ENCODE measurements at regions not wholly inside any gene's neighbourhood (a gene's known extent, or its start where the extent isn't known, plus 50 kb on each side); places are given as distances from the start of the nearest gene placed in this dataset.
"Not testable (repeated sequence)": the region's sequence is repeated elsewhere in the genome, so short reads cannot be mapped to it uniquely, and the experiment has no call there.

DNA sequence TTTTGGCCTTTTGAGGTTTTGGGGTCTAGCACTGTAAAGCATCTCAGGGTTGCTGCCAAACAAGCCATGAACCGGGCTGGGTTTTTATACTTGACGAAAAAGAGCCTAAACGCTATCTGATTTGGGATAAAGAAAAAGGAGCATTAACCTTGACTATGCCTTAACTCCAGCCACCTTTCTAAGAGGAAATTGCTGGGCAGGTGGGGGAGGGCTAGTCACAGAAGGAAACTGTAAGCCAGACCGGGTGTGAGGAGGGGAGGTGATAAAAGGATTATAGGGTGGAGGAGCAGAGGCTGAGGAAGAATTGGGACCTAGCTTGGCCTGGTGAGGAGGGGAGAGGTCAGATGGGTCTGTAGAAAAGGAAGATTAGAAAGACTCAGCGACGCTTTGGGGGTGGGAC lies 335.2 kb upstream of the HTR1E start:
- not testable (repeated sequence) for DNase-seq

DNA sequence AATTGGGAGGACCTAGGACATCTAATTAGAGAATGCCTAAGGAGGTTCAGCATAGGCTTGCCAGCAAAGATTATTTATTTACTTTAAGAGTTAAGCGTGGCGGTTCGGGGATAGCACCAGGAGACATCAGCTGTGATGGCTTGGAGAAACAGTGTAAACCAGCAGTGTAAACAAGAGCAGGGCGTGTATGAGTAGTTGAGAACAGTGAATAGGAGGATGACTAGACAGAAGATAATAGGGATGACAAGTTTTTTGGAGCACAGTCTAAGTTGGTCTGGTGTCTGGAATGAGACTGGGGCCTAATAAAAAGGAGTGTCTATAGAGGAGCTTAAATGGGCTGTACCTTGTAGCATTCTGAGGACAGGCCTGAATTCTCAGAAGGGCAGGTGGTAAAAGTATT lies 338.4 kb upstream of the HTR1E start:
- DNase-seq, result not testable (repeated sequence)

DNA sequence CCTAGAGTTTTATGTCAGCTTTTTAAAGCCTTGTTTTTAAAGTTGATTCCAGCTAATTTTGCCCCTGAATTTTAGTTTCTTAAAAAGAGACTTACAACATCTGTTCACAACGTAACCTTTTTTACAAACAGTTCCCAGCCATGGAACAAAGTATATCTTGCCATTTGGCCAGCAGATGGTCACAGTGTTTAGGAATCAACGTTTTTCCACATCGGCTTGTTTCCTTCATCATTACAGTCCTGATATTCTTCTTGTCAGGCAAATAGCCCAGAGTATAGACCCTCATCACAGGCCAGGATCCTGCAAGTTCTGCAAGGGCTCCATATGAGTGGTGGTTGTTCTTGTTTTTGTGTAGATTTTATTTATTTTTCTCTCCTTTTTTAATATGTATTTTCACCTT lies 341.7 kb upstream of the HTR1E start:
- no peak for DNase-seq

DNA sequence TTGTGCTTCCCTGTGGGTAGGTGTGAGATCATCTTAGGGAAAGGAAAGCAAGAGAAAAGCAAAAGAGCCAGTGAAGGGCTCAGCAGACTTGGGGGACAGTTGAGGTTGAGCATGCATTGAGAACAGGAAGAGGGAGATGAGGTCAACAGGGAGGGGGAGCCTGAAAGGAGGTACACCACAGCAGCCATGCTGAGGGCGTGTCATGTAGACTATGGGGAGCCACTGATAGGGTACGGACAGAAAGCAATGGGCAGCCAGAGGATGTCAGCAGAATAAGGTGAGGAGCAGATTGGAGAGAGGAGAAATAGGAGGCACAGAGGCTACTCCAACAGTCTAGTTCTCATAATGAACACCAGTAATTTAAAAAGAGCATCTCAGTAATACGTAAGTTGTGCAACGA lies 351.1 kb upstream of the HTR1E start:
- no peak for DNase-seq

DNA sequence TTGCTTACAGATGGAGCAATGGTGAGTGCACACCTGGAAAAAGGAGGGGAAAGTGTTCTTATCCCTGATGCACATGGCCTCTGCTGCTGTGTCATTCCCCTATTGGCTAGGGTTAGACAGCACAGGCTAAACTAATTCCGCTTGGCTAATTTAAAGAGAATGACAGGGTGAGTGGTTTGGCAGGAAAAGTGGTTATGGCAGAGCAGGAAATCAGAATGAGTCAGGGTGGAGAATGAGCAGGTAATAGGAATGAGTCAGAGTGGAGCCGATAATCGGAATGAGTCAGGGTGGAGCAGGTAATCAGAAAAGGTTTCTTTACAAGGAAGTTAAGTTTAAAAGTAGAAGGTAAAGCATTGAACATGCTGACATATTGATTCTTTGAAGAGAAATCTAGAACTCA lies 355.5 kb upstream of the HTR1E start:
- DNase-seq, result no peak

DNA sequence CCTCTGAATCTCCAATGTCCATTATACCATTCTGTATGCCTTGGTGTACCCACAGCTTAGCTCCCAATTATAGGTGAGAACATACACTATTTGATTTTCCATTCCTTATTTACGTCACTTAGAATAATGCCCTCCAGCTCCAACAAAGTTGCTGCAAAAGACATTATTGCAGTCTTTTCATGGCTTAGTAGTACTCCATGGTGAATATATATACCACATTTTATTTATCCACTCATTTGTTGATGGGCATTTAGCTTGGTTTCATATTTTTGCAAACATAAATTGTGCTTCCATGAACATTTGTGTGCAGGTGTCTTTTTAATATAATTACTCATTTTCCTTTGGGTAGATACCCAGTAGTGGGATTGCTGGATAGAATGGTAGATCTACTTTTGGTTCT lies 374.1 kb upstream of the HTR1E start:
- DNase-seq, result no peak

DNA sequence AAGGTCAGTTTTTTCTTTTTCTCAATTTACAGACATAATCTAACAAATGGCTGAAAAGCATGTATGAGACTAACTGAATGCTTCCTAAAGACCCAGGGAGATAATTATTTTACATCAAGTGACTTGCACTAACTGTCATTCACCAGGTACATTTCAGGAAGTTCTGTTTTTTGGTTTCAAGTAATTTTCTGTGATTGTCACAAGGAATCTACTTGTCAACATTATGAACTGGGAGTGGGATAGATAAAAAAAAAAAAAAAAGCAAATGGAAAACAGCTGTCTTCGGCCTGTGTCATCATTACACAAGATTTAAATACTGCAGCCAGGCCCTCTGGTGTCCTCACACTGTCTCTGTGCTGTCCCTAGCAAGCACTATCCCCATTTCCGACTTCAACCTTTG lies 379.0 kb upstream of the HTR1E start:
- DNase-seq, result no peak

DNA sequence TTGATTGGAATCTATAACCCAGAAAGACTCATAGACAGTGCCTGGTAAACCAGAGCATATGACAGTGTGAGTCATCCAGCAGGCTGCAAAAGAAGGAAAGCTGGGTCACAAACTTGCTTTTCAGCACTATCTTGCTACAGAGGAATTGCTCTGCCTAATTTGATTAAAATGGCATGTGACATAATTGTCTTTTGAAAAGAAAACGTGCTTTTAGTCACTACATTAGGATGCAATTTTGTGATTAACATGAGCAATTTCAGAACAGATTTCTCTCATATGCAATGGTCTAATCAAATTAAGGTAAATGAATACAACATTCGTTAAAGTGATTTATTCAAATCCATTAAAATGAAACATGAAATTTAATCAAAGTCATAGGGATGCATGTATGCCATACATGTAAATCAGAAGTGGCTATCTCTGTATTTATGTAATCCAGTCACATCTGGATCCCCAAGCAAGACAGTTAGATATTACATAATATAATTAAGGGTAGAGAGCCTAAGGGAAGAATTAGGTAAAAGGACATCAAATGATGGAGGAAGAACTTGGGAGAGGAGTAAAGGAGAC lies 400.0 kb upstream of the HTR1E start:
- DNase-seq, result no peak

DNA sequence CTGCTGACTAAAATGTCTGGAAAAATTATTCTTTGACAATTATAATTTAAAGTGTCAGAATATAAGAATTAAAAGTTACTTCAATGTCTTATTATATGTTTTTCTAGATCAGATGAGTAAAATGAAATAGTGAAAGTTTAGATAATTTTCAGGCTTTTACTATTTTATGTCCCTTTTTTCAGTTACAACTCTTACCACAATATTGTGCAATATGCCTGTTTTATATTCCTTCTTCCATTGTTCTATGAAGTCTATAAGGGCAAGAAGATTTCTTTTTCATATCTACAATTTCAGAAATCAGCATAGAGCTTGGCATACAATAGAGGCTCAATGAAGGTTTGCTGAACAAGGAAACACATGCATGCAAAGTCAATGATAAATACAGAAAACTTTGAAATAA lies 401.2 kb upstream of the HTR1E start:
- no peak for DNase-seq

DNA sequence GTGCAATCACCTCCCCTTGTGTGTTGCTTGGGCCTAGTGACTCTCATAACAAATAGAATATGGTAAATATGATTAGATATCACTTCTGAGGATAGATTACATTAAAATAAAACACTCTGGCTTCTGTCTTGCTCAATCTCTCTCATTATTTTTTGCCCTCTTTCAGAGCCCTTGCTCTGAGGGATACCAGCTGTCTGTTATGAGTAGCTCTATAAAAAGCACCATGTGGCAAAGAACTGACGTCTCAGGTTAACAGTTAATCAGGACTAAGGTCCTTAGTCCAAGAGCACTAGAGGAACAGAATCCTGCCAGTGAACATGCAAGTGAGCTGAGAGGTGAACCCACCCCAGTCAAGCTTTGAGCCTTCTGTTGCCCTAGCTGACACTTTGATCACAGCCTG lies 402.2 kb upstream of the HTR1E start:
- DNase-seq, result no peak

DNA sequence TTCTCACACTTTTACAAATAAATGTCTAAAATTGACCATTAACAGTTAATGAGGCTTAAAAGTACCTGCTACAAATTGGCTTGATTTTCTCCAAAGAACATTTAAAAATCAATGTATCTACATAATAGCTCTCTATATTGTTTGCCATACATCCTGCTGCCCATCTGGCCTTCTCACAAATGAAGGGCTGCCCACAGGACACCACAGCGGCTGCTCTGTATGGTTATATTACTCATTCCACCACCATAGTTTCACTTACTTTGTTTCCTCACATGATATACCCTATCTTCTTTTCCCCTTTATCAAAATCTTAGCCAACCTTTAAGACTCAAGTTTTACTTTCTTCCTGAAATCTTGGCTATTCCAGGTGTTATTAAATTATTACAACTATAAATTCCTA lies 407.7 kb upstream of the HTR1E start:
- DNase-seq, result no peak

DNA sequence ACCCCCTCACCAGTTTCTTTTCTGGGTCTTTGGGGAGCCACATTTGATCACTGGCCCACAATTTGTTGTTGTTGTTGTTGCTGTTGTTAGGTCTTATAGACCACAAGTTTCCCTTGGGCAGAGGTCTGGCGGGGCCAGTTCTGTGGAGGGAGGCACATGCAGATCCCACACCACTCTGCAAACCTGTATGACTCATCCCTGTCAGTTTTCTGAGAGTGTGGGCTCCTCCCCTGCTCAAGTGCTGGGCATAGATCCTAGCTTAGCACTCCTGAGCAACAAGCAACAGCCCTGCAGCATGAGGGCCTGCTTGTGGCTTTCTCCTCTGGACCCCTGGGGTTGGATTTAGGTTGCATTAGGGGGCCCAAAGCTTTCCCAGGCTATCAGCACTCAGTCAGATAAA lies 411.1 kb upstream of the HTR1E start:
- no peak for DNase-seq

DNA sequence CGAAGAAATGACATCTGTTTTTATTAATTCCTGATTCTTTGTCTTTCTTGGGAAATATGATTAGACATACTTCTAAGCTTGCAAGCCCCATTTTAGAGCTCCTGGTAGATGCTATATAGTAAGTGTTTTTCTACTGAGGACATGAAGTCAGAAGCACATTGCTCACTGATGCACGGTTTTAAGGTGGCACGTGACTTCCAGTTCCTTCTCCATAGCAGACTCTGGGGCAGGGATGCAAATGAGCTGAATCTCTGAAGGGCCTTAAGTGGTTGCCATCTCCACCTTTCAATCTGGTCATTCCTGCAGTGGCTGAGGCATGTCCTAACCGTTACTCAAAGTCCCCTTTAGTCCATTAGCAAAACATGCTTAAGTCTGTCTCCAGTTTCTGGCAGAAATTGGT lies 421.2 kb upstream of the HTR1E start:
- DNase-seq, result no peak

DNA sequence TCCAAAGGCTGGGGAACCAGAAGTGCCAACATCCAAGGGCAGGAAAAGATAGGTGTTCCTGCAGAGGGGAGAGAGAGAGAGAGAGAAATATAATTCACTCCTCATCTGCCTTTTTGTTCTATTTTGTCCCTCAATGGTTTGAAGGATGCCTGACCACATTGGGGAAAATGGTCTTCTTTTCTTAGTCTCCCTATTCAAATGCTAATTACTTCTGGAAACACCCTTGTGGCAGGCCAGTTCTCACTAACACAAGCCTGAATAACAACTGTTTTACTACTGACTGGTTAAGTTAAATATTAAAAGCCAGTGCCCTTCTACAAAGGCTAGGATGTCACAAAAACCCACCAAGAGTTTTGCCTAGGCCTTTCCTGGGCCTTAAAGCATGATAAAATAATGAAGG lies 425.4 kb upstream of the HTR1E start:
- no peak for DNase-seq

DNA sequence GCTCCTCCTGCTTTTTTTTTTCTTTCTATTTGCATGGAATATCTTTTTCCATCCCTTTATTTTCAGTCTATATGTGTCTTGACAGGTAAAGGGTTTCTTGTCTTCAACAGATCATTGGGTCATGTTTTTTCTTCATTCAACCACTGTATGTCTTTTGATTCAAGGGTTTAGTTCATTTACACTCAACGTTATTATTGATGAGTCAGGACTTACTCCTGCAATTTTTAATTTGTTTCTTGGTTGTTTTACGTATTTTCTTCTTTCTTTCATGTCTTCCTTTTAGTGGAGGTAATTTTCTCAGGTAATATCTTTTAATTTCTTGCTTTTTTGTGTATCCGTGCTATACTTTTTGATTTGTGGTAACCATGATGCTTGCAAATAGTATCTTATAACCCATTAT lies 429.1 kb upstream of the HTR1E start:
- no peak for DNase-seq

DNA sequence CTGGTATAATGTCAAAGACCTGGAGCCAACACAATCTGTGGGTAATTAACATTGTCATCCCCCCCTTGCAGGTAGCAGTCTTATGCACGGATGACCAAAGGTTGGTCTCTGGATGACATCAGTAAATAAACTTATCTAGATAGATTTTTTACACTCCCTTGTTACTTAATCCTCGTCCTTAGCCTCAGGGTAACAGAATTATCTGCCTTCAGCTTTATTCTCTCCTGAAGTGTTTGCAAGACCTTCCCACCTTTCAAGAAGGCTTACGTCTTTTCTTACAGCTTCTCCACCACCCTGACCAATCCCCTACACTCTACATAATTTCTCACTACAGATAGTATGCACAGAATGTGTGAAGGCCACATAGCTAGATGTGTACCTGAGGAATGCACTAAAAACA lies 434.8 kb upstream of the HTR1E start:
- DNase-seq, result no peak

DNA sequence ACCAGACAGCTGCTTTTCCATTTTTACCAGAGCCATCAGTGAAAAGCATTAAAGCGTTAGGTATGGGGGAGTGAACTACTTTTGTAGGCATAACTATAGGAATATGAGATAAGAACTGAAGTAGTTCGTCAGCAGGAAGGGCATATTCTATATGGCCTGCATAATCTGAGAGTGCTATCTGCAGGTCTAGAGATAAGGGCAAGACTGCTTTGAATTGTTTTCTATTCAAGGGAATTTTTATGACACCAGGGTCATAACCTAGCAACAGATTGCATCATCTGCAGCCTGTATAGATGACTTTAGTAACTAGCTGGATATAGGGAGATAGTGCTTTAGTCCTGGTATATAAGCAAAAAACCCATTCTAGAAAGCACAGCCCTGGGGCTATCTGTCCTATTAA lies 437.3 kb upstream of the HTR1E start:
- no peak for DNase-seq

DNA sequence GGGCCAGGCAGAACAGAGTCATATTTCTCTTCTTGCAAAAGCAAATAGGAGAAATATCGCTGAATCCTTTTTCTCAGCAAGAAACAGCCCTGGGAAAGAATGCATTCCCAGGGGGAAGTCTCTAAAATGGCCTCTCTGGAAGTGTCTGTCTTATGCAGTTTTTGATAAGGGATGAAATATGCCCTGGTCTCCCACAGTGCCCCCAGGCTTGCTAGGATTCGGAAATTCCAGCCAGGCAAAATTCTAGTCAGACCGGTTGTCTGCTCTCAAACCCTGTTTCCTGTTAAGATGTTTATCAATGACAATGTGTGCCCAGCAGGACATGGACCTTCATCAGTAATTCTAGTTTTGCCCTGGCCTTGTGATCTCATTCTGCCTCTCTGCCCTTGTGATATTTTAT lies 448.3 kb upstream of the HTR1E start:
- not testable (repeated sequence) for DNase-seq

DNA sequence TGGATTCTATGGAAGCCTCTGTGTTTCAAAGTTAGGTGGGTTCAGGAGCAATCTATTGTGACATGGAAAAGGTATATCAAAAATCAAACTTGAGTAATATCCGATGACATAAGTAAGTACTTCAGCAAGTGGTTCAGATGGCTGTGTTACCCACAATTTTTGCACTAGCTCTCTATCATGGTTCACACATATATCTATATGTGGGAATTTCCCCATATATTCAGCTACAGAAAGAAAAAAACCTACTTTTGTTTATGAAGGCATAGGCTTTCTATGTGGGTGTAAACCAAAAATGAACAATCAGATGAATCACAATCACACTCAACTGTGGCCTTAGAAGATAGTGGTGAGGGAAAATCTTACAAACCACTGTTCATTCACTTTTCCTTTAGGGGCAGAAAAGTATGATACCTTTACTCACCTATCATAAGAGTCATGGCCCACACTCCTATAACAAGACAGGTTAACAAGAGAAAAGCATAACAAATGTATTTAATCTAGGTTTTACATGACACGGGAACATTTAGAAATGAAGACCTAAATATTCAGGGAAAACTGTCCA lies 449.6 kb upstream of the HTR1E start:
- DNase-seq, result no peak

DNA sequence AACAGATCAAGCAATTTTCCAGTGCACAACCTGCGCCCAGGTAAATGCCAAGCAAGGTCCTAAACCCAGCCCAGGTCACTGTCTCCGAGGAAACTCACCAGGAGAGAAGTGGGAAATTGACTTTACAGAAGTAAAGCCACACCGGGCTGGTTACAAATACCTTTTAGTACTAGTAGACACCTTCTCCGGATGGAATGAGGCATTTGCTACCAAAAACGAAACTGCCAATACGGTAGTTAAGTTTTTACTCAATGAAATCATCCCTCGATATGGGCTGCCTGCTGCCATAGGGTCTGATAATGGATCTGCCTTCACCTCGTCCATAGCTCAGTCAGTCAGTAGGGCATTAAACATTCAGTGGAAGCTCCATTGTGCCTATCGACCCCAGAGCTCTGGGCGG lies 459.0 kb upstream of the HTR1E start:
- DNase-seq, result not testable (repeated sequence)

DNA sequence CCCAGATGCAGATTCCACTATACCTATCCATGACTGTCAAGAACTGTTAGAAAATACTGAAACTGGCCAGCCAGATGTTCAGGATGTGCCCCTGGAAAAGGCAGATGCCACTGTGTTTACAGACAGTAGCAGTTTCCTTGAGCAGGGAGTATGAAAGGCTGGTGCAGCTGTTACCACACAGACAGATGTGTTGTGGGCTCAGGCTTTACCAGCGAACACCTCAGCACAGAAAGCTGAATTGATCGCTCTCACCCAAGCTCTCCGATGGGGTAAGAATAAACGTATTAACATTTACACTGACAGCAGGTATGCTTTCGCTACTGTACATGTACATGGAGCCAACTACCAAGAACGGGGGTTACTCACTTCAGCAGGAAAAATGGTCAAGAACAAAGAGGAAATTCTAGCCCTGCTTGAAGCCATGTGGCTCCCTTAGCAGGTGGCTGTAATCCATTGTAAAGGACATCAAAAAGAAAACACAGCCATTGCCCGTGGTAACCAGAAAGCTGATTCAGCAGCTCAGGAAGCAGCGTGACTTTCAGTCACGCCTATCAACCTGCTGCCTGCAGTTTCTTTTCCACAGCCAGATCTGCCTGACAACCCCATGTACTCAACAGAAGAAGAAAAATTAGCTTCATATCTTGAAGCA lies 459.7 kb upstream of the HTR1E start:
- no peak for DNase-seq

DNA sequence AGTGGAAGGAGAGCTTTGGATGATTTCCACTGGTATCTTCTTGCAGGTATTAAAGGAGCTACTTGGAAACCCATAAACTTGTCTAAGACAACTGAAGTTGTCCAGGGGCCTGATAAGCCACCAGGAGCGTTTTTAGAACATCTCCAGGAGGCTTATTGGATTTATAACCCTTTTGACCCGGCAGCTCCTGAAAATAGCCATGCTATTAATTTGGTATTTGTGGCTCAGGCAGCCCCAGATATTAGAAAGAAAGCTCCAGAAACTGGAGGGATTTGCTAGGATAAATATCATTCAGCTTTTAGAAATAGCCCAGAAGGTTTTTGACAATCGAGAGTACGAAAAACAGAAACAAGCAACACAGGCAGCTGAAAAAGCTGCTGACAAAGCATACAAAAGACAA lies 461.0 kb upstream of the HTR1E start:
- DNase-seq, result no peak

DNA sequence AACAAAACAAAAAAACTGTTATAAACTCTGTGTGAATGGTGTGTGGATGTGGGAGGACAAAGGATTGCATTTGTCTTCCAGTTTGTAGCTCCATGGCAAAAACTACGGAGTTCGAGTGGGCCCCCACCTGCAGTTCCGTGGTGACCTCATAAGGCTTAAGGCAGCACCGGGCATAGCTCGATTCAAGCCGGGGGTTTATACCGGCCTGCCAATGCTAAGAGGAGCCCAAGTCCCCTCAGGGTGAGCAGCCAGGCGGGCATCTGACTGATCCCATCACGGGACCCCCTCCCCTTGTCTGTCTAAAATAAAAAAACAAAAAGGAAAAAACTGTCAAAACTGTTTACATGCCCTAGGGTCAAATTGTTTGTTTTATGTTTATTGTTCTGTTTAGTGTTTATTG lies 463.2 kb upstream of the HTR1E start:
- no peak for DNase-seq

DNA sequence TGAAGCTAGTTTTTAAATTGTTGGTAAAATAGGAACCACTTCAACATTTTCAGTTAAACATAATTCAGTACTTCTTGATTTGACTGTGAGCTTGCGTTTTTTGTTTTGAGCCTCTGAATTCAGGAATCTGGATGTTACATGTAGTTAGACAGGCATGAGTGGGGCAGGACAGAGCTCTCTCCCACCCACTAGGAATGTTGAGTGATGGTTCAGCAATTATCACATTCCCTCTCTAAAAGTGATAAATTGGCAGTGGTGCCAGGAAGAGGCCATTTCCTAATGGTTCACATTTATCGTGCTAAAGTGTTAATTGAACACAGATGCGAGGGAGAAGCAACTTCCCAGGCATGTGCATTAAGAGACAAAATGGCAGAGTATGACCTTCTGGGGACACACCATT lies 465.5 kb upstream of the HTR1E start:
- no peak for DNase-seq

DNA sequence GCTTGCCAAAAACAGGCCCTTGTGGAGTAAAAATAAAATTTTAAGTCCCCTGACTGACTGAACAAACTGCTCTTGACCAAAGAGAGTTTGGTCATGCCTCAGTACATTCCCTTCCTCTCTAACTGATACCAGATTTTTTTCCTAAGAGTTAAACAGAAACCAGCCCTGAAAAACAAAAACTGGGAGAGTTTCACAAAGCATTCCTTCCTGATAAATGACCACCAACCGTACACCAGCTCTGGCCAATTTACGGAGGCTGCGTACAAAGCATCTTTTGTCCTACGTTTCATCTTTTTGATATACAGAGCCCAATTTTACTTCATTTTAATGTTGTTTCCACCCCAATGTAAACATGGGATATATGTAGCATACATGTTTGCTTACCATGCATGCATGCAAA lies 477.4 kb upstream of the HTR1E start:
- no peak for DNase-seq
